HG02798 (cell line): ENCODE measurements at regions not wholly inside any gene's neighbourhood (a gene's known extent, or its start where the extent isn't known, plus 50 kb on each side); places are given as distances from the start of the nearest gene placed in this dataset.
"Not testable (repeated sequence)": the region's sequence is repeated elsewhere in the genome, so short reads cannot be mapped to it uniquely, and the experiment has no call there.

Experiments used
- ATAC-seq: cut with Tn5 transposase; IDR thresholded peaks from one replicate; pipeline ENCODE4 v1.9.1; 2021; ENCODE audit warnings: mild to moderate bottlenecking; ENCODE audit not compliant: unreplicated experiment, poor library complexity

GRCh38 chr6:134394905-134395304 is 77.0 kb upstream of the SGK1 start:
- ATAC-seq = no peak

GRCh38 chr6:134394208-134394607 is 76.3 kb upstream of the SGK1 start:
- no peak for ATAC-seq

DNA sequence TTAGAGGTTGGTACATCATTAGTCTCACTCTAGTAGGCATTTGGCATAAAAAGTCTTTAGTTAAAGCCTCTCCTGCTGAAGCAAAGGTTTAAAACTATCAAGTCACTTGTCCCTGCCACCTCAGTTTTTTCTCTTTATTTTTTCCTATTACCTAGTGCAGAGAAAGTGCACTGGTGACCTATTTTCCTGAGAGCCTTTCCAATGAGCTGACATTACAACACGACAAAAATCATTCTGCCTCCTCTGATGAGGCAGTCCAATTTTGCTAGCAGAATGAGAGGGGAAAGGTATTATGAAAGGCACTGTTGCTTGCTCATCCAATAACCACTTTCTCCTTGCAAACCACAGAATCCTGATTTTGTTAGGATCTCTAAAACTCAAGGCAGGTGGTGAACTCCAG is 73.3 kb upstream of the SGK1 start:
- no peak for ATAC-seq

GRCh38 chr6:134389658-134390057 is 71.7 kb upstream of the SGK1 start:
- ATAC-seq = no peak

DNA sequence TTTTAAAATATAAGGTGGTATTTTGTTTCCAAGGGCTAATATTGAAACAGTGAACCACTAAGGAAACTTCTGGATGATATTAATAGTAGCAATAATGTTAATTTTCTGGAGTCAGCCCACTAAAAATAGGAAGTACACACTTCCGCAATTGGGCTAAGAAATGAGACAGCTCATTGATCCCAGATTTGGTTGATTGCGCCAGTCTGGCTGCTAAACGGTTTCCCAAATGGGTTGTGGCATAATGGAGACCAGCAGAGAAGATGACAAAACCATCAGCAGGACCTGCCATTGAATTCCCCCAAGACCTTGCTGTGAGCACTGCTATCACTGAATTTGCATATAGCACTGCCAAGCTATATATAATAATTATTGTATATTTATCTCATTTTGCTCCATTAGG is 71.2 kb upstream of the SGK1 start:
- ATAC-seq = no peak

GRCh38 chr6:134386482-134386881 is 68.6 kb upstream of the SGK1 start:
- ATAC-seq = not testable (repeated sequence)

GRCh38 chr6:134381959-134382358 is 64.0 kb upstream of the SGK1 start:
- ATAC-seq = no peak

DNA sequence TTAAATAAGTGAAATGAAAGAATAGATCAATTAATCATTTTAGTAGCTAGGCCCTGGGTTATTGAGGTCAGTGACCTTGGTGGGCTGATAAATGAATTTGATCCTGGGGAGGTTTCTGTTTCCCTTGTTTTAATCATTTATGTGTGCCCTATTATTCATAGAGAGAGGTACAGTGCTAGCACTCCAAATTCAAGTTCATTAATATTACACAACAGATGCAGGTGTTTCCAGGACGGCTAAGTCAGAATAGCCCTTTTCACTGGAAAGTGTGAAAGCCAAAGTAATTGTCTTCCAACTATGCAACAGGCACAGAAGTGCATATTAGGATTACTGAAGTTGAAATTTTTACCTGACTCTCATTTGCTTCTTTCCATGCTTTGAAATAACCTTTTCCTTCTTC is 61.7 kb upstream of the SGK1 start:
- no peak for ATAC-seq

DNA sequence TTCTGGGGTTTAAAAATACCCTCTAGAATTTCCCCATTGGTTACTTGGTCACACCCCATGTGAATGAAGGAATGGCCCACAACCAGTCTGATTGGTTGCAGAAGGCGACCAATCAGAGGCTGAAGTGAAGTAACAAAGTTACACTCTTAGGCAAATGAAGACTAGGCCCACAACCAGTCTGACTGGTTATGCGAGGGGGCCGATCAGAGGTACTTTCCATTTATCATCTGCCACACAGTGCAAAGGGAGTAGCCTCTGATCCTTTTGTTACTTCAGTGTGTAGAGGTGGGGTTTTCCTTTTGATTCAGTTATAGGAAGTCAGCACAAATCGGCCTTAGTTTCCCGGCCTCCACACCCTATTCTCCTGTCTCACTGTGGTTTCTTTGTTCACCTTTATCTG is 61.2 kb upstream of the SGK1 start:
- peak; percentile 98 for ATAC-seq

GRCh38 chr6:134378426-134378825 is 60.5 kb upstream of the SGK1 start:
- no peak for ATAC-seq

- ATAC-seq = no peak
Observed at GRCh38 chr6:134376785-134377184, 58.9 kb upstream of the SGK1 start.

DNA sequence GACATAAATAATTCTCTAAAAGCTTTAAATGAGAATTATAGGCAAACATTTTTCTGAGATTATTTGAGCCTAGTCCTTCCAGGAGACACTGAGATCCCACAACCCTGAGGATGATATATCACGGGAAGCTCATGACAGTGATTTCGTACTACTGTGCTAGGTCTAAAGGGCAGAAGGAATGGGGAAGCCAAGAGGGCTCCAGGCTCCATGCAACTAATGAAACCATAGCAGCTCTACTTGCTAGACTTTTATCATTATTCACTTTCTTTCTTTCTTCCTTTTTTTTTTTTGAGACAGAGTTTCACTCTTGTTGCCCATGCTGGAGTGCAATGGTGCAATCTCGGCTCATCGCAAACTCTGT is 57.3 kb upstream of the SGK1 start:
- no peak for ATAC-seq

GRCh38 chr6:134374491-134375219 is 56.7 kb upstream of the SGK1 start:
- no peak for ATAC-seq

GRCh38 chr6:134373993-134374392 is 56.1 kb upstream of the SGK1 start:
- no peak for ATAC-seq

DNA sequence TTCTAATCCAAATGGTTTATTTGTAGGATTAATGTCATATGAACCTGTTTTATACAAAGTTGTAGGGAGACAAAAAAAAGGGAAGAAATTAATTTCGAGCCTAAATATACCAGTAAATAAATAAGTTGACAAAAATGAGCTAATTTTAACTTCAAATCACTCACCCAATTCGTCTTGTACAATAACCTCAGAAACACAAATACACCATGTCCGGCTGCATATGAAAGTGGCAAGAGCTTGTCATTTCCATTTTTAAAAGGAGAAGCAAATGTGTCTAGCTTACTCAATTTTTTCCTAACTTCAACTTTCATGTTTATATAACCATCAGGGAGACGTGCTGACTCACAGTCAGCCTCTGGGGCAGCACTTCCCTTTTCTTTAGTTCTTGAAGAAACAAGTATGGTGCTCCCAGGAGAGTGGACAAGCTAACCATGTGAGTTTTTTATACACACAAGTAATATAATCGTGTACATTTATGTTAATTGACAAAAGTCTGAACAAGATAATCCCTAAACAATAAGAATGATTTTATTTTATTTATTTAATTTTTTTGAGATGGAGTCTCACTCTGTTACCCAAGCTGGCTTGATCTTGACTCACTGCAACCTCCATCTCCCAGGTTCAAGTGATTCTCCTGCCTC is 55.5 kb upstream of the SGK1 start:
- ATAC-seq = peak; percentile 88

DNA sequence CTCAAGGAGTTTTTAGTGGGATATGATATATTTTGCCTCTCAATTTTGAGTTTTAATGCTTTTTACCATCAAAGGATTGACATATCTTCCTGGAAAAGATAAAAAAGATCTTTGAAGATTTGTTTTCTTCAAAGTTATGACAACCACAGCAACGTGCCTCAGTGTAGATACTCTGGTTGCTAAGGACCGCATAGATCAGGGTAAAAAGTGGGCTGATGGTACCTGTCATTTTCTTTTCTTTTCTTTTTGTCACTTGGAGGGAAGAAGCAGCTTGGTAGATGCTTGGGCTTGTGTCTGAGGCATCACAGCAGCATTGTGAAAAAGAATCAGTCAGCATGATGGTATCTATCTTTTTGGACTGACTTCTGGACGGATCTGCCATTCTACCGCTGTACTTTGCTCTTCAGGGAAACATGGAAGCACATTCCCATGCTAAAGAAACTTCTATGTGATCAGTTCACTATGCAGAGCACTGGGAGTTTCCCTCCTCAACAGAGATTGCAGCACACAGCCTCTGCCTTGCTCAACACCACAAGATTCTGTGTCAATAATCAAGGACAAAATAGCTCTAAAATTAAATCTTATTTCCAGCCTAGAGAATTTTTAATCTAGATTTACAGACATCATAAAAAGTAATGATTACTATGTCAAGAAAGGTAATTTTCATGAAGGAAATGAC is 54.8 kb upstream of the SGK1 start:
- ATAC-seq = no peak

- no peak for ATAC-seq
Observed at GRCh38 chr6:134368670-134369069, 50.8 kb upstream of the SGK1 start.
